AG04449 (cell line): ENCODE measurements at regions not wholly inside any gene's neighbourhood (a gene's known extent, or its start where the extent isn't known, plus 50 kb on each side); places are given as distances from the start of the nearest gene placed in this dataset.

Source experiments
- CTCF ChIA-PET: fragments of 350-600 bp; formaldehyde crosslinking; extraction: SDS; loops from one replicate; lab custom pipeline; 2021; ENCODE audit warnings: antibody characterized with exemption; lab: Yijun Ruan, JAX
- POLR2A ChIA-PET: fragments of 400-600, 350-600 bp; formaldehyde crosslinking; extraction: SDS; loops from one replicate; lab custom pipeline; 2020; ENCODE audit warnings: antibody characterized with exemption, inconsistent platforms; lab: Yijun Ruan, JAX
- DNase-seq: peaks from one replicate; pipeline ENCODE4 v3.0.0-alpha.2; 2010; ENCODE audit warnings: low read depth, low spot score
- H3K4me3 ChIP-seq: 2 replicates; pipeline ENCODE4 v1.5.1; 2011; ENCODE audit warnings: low read depth, mild to moderate bottlenecking, control low read depth, low read length
- TF ChIP-seq, protein P1 (sequence below): IDR thresholded peaks from one replicate; pipeline ENCODE4 v1.5.1; 2011; ENCODE audit warnings: mild to moderate bottlenecking, moderate library complexity, low read length, control low read depth, inconsistent platforms; ENCODE audit not compliant: insufficient read depth; ENCODE audit errors: missing control alignments

DNA sequence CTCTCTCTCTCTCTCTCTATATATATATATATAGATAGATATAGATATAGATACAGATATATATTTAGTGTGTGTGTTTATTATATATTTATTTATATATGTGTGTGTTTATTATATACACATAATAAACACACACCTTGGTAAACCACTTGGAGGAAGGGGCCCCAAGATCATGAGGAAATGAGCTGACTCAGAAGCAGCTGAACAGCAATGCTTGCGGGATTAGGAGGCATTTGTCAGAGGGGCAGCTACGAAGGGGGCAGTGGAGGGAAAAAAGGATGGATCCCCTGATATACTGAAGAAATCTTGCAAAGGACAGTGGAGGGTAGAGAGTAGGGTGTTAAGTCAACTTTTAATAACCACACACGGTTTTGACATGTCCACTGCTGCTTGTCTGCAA, 120.0 kb upstream of the SORBS2 start:
- CTCF ChIA-PET: interaction anchor here (0.6 to 1.0 kb wide), 2 partner anchors 90 to 327 kb away, joined by 3 to 5 read pairs; no protein-coding TSS in a partner anchor
- TF ChIP-seq, protein P1, sequence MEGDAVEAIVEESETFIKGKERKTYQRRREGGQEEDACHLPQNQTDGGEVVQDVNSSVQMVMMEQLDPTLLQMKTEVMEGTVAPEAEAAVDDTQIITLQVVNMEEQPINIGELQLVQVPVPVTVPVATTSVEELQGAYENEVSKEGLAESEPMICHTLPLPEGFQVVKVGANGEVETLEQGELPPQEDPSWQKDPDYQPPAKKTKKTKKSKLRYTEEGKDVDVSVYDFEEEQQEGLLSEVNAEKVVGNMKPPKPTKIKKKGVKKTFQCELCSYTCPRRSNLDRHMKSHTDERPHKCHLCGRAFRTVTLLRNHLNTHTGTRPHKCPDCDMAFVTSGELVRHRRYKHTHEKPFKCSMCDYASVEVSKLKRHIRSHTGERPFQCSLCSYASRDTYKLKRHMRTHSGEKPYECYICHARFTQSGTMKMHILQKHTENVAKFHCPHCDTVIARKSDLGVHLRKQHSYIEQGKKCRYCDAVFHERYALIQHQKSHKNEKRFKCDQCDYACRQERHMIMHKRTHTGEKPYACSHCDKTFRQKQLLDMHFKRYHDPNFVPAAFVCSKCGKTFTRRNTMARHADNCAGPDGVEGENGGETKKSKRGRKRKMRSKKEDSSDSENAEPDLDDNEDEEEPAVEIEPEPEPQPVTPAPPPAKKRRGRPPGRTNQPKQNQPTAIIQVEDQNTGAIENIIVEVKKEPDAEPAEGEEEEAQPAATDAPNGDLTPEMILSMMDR: no peak

DNA sequence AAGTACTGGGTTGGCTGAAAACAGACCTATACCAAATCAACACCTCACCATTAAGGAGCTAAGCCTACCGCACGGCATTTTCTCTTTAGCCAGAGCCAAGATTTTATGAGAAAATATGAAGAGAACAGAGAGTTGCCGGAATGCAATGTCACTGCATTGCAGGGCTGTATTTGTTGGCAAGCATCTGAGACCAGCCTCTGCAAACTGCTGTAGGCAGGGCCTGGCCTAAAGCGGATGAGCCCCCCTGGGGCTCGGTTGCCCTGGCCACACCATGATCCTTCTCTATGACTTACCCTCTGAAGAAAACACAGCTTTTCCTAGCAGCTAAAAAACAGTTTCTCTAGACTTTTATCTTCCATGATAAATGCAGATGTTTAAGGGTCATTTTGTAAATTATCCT, 120.5 kb upstream of the SORBS2 start:
- CTCF ChIA-PET: interaction anchor here (0.6 to 1.0 kb wide), 2 partner anchors 89 to 327 kb away, joined by 3 to 5 read pairs; no protein-coding TSS in a partner anchor
- H3K4me3 ChIP-seq: no peak overlapping the region; the same call in 1 of the 2 replicates
- POLR2A ChIA-PET: no interaction called here
- TF ChIP-seq, protein P1: no peak
- DNase-seq: no peak

More for the DNA sequence above, 120.0 kb upstream of the SORBS2 start:
- POLR2A ChIA-PET: no interaction called here
- H3K4me3 ChIP-seq: no peak overlapping the region
- no peak for DNase-seq

DNA sequence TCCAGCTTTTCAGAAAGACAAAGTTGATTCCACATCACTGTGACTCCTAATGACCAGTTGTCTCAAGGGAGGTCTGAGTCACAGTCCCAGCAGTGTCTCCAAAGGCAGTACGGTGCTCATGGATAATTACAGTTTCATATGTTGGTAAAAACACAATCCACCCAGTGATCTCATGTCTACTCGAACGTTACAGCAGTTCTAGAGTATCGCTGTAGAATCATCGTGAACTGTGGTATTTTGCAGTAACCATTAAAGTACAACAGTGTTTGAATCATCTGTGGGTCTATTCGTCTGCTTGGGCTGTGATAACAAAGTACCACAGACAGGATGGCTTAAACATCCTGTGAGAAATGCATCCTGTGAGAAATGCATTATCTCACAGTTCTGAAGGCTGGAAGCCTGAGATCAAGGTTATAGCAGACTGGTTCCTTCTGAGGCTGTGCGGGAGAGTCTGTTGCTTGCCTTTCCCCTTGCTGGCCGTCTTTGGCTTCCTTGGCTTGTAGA, 121.1 kb upstream of the SORBS2 start:
- DNase-seq: peak; percentile 56
- CTCF ChIA-PET: interaction anchor here (1.0 kb wide), 1 partner anchor 89 kb away, joined by 5 read pairs; no protein-coding TSS in a partner anchor
- no peak overlapping the region; the same call in 1 of the 2 replicates for H3K4me3 ChIP-seq
- TF ChIP-seq, protein P1: no peak
- POLR2A ChIA-PET: no interaction called here

DNA sequence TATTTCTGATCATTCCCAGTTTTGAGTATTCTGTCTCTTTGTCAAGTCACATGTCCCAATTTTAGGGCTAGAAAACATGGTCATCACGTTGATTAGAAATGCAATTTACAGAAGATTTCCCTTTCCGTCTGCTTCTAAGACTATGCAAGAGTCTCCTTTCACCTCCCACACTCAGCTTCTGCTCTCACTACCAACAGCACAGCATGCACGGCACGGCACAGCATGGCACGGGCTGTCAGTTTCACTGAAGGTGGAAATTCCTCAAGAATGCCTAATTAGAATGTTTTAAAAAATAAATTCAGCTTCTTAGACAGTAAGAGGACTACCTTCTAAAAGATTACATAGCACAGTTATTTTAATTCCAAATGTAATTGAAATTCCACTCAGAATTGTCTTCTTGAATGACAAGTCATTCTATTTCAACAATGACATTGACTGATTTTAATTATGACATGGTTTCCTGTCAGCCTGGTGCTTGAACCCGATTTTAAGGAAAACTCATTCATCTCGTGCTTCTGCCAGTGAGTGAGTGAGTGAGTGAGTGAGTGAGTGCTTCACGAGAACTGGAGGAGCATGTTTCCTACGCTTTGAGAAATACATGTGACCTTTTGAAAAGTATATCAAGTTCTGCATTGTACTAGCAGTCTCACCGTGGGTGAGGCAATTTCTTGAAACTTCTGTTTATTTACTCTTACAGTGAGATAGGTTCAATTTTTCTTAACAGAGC, 124.8 kb upstream of the SORBS2 start:
- ChIA-PET CTCF (no interaction called here), POLR2A (no interaction called here)
- no peak overlapping the region for H3K4me3 ChIP-seq
- TF ChIP-seq, protein P1: no peak
- DNase-seq: no peak

DNA sequence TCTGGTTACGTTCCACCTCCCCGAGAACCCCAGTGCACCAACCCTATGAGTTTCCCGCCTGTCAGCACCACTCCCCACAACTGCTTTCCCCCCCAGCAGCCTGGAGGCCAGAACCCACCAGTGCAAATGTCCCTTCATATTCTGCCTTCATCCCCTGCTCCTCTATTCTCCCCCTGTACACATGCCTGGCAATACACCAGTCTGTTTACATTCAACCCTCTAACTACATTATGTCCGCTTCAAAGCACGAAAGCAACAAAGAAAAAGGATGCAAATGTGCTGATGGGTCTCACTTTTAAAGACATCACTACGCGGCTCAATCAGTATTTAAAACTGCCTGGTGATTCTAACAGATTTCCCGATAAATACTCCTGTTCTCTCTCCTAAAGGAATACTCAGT, 126.7 kb upstream of the SORBS2 start:
- no peak for DNase-seq
- H3K4me3 ChIP-seq: no peak overlapping the region
- CTCF ChIA-PET: no interaction called here
- TF ChIP-seq, protein P1: no peak
- POLR2A ChIA-PET: no interaction called here

DNA sequence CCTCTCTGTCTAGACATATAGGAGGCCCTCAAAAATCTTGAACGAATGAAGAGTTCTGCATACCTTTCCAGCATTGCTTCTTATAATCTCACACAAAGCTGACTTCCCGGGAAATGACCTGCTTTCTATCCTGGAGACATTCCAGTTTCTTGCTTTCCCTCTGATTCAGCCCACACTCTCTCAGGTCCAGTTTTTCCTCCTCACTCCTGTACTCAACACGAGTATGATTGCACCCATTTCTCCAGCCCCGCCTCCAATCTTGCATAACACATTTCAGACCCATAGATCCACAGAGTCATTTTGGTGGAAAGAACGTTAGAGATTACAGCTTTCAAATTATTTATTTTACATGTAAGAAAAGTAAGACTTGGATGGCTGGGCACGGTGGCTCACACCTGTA, 127.5 kb upstream of the TLR3 start:
- no peak for DNase-seq
- ChIA-PET CTCF (no interaction called here), POLR2A (no interaction called here)
- TF ChIP-seq, protein P1: no peak
- H3K4me3 ChIP-seq: no peak overlapping the region
